ENCODE measurements at regions not wholly inside any gene's neighbourhood (a gene's known extent, or its start where the extent isn't known, plus 50 kb on each side); places are given as distances from the start of the nearest gene placed in this dataset.

GRCh38 chr11:127677660-127678425, 677.3 kb upstream of the KIRREL3 start:
- no peak for DNase-seq

- DNase-seq, result no peak
Measured at GRCh38 chr11:127675581-127675980, 675.0 kb upstream of the KIRREL3 start.

GRCh38 chr11:127674754-127675153, 674.2 kb upstream of the KIRREL3 start:
- DNase-seq, result no peak

- no peak for DNase-seq
Measured at GRCh38 chr11:127670374-127671119, 670.0 kb upstream of the KIRREL3 start.

DNA sequence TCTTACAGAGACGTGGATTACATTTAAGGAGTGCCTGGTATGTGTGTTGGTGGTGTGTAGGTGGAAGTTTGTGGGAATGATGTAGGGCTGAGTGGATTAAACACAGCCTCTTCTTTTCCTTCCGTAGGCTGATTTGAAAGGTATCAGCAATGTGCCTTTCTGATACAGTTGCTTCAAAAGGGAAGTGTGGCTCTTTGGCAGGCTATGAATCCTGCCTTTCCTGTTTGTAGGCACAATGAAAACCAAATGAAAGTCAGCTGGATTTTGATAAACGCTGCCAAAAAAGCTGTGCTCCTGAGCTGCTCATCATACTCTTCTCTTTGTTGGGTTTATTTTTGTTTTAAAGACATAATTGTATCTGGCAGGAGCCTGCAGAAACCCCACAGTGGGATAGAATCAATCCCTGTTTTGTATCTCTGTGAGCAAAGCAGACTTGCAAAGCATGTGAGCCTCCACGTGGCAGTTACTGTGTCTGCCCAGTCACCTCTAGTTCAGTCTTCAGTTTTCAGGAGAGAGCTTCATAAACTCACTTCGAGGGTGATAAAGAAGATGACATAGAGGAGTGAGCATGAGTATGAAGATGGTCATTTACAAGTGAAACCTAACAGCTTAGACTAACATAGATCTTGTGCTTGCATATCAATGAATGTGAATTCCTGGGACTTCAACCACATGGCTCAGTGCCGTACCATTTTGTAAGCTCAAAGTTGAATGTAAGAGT, 655.7 kb upstream of the KIRREL3 start:
- DNase-seq, result no peak

- DNase-seq, result no peak
Measured at GRCh38 chr11:127653076-127653475, 652.5 kb upstream of the KIRREL3 start.

- no peak for DNase-seq
Measured at GRCh38 chr11:127651888-127652221, 651.3 kb upstream of the KIRREL3 start.

DNA sequence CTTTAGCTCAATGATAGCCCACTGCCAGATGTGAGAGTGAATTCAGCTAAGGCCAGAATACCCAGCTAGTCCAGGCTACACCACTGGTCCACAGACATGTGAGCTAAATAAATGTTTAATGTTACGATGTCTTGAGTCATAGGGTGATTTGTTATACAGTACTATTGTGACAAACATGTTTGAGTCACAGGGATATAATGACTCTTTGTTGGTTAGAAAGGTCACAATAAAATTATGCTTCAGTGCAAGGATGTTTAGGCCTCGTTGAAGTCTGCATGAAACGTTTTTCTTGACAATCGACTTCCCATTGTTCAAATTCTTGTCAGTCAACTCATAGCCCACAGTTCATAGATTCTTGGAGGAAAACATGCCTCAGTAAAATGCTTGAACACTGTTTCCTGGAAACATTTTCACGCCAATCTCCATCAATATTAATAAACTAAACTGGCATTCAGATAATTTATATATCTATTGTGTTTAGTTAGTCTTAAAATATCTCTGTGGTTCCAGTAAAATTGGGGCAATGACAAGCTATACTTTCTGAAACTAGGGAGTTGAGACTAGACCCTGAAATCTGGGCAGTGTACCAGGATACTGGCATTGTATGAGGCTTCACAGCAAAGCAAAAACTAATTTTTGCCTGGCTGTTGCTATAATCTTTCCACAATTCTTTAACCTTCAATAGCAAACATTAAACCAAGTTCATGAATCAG, 650.8 kb upstream of the KIRREL3 start:
- no peak for DNase-seq

DNA sequence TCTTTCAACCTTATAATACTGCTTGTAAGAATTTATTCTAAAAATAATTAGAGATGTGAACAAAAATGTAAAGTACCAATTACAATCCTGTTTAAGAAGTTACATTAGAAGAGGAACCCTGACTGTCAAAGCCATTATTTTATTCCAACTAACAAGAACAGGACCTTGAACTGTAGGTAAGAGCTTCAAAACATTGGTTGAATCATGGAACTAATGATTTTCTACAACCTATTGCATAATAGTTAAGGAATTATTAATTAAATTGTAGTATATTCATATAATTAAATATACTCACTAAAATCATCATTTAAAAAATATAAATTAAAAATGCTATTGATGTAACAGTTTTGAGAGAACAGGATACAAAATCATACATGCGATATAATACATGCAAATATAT, 649.4 kb upstream of the KIRREL3 start:
- no peak for DNase-seq

GRCh38 chr11:127649071-127649470, 648.5 kb upstream of the KIRREL3 start:
- DNase-seq, result no peak

DNA sequence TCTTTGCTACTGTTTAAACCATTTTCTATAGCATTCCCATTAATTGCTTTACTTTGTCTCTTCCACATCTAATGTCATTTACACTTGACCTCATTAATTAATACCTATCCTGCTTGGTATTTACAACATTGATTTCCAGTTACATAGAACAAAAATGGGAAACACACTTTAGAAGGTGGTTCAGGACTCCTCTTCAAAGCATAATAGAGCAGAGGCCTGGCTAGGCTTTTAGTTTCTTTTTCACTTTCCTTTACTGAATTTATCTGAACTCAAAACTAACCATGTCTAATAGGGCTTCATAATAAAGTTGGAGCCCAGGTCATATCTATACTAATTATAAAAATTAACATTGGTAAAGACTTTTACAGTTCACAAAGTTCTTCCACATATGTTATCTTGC, 648.0 kb upstream of the KIRREL3 start:
- no peak for DNase-seq

DNA sequence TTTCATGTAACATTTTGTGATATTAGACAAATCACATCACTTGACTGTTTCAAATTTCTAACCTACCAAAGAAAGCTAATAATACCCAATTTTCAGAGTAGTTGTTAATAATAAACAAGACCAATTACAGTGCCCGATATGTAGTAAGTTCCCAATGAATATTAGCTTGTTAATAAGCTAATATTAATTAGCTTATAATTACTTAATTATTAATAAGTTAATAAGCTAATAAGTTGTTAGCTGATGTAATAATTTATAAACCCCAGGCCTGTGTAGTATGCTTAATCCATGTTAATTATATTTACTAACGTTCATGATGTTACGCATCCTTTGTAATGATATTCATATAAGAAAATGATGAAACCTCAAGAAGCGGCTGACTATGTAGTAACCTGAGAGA, 643.8 kb upstream of the KIRREL3 start:
- DNase-seq, result no peak

DNA sequence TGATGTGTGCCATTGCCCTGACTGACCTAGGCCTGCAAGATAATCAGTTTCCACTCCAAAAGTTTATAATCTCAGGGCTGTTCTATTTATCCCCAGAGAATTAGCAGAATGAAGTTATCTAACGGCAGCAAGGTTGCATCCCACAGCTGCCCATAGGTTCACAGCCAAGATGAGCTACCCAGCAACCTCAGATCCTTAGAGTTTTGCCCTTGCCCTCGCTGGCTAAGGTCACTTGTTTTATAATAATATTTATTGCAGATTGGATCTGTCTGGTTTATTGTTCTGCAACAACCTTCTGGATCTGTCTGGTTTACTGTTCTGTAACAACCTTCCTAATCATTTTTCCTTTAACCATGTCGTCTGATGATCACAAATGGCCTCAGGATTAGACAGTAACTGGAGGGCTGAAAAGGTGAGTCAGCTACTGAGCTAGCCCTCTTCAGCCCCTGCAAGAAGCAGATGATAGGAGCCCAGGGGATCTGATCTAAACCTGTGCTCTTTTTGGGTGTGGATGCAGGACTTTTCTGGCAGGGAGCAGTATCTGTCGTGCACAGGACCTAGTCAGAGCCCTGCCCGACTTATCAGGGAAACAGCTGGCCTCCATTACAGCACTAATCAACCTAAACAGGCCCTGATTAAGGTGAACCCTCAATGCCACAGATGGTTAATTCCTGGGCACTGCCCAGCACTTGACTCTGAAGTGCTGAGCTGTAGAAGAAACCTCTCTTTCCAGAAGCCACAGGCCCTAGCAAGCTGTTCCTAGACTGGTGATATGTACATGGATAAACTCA, 642.9 kb upstream of the KIRREL3 start:
- DNase-seq, result no peak

- DNase-seq, result no peak
Measured at GRCh38 chr11:127640561-127641451, 640.2 kb upstream of the KIRREL3 start.

- DNase-seq, result no peak
Measured at GRCh38 chr11:127639916-127640315, 639.3 kb upstream of the KIRREL3 start.

DNA sequence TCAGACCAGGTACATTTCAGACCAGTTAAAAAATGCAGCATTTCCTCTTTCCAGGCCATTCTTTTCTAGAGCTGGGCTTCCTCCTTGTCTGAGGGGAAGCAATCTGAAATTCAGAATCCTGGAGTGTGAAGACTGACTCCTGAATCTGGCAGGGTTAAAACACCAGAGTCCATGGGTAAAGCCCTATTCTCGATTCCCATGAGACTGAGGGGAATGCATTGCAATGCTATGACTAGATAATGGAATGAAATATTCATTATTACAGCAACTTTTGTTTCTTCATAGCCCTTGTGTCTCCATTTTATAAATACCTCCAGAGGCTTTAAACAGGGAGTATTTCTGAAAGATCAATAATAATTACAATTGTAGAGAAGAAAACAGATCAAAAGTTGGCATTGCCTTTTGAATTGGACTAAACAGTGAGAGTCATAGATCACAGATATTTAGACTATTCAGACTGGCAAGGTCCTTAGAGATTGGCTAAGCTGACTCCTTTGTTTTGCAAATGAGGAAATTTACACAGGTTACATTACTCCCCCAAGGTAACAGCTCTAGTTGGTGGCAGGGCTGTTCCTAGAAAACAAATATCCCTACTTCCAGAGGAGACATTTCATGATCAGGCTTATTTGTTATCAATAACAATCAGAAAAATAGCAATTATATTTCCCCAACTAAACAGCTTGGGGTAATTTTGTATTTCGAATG, 632.6 kb upstream of the KIRREL3 start:
- no peak for DNase-seq

- DNase-seq, result no peak
Measured at GRCh38 chr11:127632546-127632945, 632.0 kb upstream of the KIRREL3 start.

GRCh38 chr11:127631974-127632373, 631.4 kb upstream of the KIRREL3 start:
- no peak for DNase-seq

DNA sequence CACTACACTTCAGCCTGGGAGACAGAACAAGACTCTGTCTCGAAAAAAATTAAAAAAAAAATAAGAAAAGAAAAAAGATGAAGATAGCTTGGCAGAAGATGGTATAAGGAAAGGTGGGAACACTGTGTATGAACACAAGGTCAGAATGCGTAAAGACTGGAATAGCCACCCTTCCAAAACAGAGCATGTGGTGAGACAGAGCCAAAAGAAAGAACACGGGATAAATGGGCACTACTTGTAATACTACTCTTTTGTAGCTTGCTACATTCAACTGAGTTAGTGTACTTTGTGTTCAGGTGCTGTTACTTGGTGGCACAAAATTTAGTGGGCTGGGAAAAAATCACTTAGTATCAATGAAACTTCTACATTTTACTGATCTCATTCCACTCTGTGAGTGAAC, 628.6 kb upstream of the KIRREL3 start:
- no peak for DNase-seq

GRCh38 chr11:127628458-127628785, 627.9 kb upstream of the KIRREL3 start:
- DNase-seq, result no peak

Measured in central memory CD4-positive, alpha-beta T cell (primary cell).